22Rv1 (cell line): ENCODE measurements at regions not wholly inside any gene's neighbourhood (a gene's known extent, or its start where the extent isn't known, plus 50 kb on each side); places are given as distances from the start of the nearest gene placed in this dataset.

ENCODE experiments used
- CTCF ChIP-seq: fragments of 450-650 bp; IDR thresholded peaks from 2 replicates; pipeline ENCODE4 v1.5.1; 2017; ENCODE audit warnings: mild to moderate bottlenecking
- ZFX ChIP-seq: fragments of 450-650 bp; IDR thresholded peaks from 2 replicates; pipeline ENCODE4 v1.6.1; 2017; ENCODE audit warnings: antibody characterized with exemption, borderline replicate concordance

- no peak for TF ChIP-seq CTCF
- TF ChIP-seq ZFX, result no peak
These were observed 68.6 kb downstream of the SLC25A47 start for GRCh38 chr14:100391724-100392123.
